Mesodermal cell (in vitro differentiated cells): ENCODE measurements at regions not wholly inside any gene's neighbourhood (a gene's known extent, or its start where the extent isn't known, plus 50 kb on each side); places are given as distances from the start of the nearest gene placed in this dataset.
"Not testable (repeated sequence)": the region's sequence is repeated elsewhere in the genome, so short reads cannot be mapped to it uniquely, and the experiment has no call there.

Experiments
- H3K27ac ChIP-seq: 2 replicates; pipeline ENCODE4 v1.7.0; 2013; ENCODE audit warnings: mild to moderate bottlenecking, low read depth, low read length, moderate library complexity; ENCODE audit not compliant: severe bottlenecking
- H3K36me3 ChIP-seq: 2 replicates; pipeline ENCODE4 v1.7.1; 2013; ENCODE audit warnings: mild to moderate bottlenecking, low read length, moderate library complexity; ENCODE audit not compliant: control insufficient read depth, insufficient read depth
- H3K4me1 ChIP-seq: one replicate; pipeline ENCODE4 v1.7.1; 2013; ENCODE audit warnings: mild to moderate bottlenecking, low read length; ENCODE audit not compliant: insufficient read depth, control insufficient read depth, poor library complexity, severe bottlenecking
- H3K4me3 ChIP-seq: 2 replicates; pipeline ENCODE4 v1.7.0; 2013; ENCODE audit warnings: low read length, control low read depth, mild to moderate bottlenecking; ENCODE audit not compliant: insufficient read depth, poor library complexity, severe bottlenecking; ENCODE audit errors: extremely low read depth
- H3K9me3 ChIP-seq: 2 replicates; pipeline ENCODE4 v1.7.1; 2013; ENCODE audit warnings: mild to moderate bottlenecking, low read length, moderate library complexity; ENCODE audit not compliant: control insufficient read depth
- whole genome bisulfite sequencing, 2 experiments: methylation state at CpG; one replicate each; pipeline ENCODE4 v1.1.5; 2013; ENCODE audit warnings: missing lambda C conversion rate in 2 of 2; ENCODE audit not compliant: insufficient coverage in 2 of 2; 5-methylcytosine and 5-hydroxymethylcytosine counted together

DNA sequence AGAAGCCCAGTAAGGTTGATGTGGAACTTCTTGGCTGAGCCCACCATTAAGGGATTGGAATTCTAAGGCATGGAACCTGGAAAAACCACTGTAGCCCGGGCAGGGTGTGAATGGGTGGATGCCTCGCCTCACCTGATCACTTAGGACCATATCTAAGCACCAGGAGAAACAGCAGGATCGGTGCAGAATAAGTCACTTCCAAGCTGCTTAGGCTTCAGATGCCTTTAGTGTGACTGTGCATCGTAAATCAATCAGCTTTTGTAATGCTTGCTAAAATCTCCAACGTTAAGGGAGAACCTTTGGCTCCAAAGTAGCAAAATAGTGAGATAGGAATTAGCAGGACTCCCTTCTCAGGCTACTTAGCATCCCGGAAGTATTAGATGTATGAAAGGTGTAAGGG is 103.9 kb upstream of the MEGF10 start:
- WGBS, 2 experiments, result 69% methylated on average over 4 to 6 of the region's 6 CpGs
- Histone ChIP-seq H3K9me3 (no peaks in the 10 kb centered on the region), H3K4me3 (no peak overlapping the region)

DNA sequence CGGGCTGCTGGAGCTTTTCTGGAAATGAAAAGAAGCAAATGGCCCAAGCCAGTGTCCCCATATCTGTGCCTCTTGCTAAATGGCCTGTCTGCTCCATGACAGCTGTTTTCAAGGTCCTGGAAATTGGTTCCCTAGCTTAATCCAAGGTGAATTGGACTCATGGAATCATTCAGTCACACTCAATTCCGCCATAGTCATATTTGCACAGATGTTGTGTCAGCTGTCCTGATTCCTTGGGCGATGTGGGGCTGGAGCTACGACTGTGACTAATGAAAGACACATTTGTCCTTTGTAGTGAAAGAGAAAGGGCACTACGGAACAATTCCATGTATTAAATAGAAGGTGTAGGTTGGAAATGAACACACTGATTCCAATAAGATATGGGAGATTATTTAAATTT is 102.9 kb upstream of the MEGF10 start:
- 98% methylated on average over 5 of the region's 5 CpGs for WGBS, 2 experiments

More for the DNA sequence above, 103.9 kb upstream of the MEGF10 start:
- H3K4me1 ChIP-seq, result no peaks in the 10 kb centered on the region
- H3K27ac ChIP-seq, result no peak overlapping the region
- H3K36me3 ChIP-seq, result no peaks in the 10 kb centered on the region

DNA sequence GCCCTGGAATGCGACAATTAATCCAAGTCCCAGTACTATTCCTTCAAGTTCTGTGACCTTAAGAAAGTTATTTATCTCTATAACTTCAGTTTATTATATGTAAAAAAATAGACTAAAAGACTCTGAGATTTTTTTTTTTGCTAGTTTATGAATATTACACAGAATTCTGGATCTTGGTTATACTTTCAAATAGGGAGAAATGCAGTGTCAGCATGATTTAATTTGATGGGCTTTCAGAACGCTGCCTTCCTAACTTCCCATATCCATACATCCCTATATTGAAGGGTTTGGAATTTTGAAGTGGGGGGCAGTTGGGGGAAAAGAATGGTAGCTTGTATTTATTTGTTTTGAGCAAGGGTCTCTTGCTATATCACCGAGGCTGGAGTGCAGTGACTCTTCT is 98.4 kb upstream of the MEGF10 start:
- Histone ChIP-seq H3K9me3 (no peaks in the 10 kb centered on the region), H3K4me3 (no peak overlapping the region), H3K36me3 (no peaks in the 10 kb centered on the region), H3K27ac (no peak overlapping the region), H3K4me1 (no peaks in the 10 kb centered on the region)
- 100% methylated on average over 1 of the region's 3 CpGs; no CpG with 5 or more reads in 1 of the 2 experiments for WGBS, 2 experiments

More for the DNA sequence above, 102.9 kb upstream of the MEGF10 start:
- H3K27ac ChIP-seq, result no peak overlapping the region
- no peaks in the 10 kb centered on the region for H3K36me3 ChIP-seq
- H3K4me1 ChIP-seq, result no peaks in the 10 kb centered on the region
- no peak overlapping the region for H3K4me3 ChIP-seq
- H3K9me3 ChIP-seq, result no peaks in the 10 kb centered on the region

DNA sequence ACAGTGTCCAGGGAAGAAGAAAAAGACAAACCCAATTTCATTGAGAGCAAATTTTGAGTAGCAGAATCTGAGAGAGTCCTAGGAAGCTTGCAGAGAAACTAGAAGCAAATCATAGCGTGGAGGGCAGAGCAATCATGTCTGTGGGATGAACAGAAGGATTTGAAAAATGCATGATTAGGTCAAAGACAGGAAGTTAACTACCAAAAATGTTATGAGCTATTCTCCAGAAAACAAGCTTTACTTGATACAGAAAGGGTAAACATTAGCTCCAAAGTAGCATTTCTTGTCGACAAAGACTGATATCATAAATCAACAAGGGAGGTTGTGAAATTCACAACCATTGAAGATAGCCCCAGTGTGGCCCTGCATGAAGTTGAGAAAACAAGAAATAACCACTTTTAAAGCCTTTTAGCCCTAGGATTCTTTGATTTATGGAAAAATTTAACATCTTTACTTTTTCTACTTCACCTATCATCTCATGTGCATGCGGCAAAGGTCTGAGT is 97.7 kb upstream of the MEGF10 start:
- Histone ChIP-seq H3K36me3 (no peaks in the 10 kb centered on the region), H3K27ac (no peak overlapping the region), H3K9me3 (no peaks in the 10 kb centered on the region), H3K4me3 (no peak overlapping the region), H3K4me1 (no peaks in the 10 kb centered on the region)
- WGBS, 2 experiments, result 93 to 100% methylated on average over 1 to 3 of the region's 3 CpGs

DNA sequence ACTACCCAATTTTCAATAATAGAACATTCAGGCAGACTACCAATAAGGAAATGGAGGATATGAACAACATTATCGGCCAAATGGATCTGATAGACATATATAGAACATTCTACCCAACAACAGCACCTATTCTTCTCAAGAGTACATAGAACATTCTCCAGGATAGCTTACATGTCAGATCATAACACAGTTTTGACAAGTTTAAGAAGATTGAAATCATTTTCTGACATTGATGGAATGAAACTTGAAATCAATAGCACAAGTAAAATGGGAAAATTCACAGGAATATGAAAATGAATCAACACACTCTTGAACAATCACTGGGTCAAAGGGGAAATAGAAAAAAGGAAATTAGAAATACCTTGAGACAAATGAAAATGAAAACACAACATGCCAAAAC is 94.6 kb upstream of the MEGF10 start:
- no peaks in the 10 kb centered on the region for H3K9me3 ChIP-seq
- no peak overlapping the region for H3K4me3 ChIP-seq
- H3K36me3 ChIP-seq, result no peaks in the 10 kb centered on the region
- no peaks in the 10 kb centered on the region for H3K4me1 ChIP-seq
- H3K27ac ChIP-seq, result no peak overlapping the region
- no CpG with 5 or more reads among the region's 1 CpG for WGBS, 2 experiments

DNA sequence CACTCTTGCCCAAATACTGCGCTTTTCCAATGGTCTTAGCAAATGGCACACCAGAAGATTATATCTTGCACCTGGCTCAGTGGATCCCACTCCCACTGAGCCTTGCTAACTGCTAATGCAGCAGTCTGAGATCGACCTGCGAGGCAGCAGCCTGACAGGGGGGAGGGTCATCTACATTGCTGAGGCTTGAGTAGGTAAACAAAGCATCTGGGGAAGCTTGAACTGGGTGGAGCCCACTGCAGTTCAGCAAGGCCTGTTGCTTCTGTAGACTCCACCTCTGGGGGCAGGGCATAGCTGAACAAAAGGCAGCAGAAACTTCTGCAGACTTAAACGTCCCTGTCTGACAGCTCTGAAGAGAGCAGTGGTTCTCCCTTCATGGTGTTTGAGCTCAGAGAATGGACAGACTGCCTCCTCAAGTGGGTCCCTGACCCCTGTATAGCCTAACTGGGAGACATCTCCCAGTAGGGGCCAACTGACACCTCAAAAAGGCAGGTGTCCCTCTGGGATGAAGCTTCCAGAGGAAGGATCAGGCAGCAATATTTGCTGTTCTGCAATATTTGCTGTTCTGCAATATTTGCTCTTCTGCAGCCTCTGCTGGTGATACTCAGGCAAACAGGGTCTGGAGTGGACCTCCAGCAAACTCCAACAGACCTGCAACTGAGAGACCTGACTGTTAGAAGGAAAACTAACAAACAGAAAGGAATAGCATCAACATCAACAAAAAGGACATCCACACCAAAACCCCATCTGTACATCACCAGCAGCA is 93.0 kb upstream of the MEGF10 start:
- H3K27ac ChIP-seq, H3K4me1 ChIP-seq, H3K9me3 ChIP-seq, H3K36me3 ChIP-seq, H3K4me3 ChIP-seq: not testable (repeated sequence)
- 33 to 44% methylated on average over 4 of the region's 4 CpGs for WGBS, 2 experiments

DNA sequence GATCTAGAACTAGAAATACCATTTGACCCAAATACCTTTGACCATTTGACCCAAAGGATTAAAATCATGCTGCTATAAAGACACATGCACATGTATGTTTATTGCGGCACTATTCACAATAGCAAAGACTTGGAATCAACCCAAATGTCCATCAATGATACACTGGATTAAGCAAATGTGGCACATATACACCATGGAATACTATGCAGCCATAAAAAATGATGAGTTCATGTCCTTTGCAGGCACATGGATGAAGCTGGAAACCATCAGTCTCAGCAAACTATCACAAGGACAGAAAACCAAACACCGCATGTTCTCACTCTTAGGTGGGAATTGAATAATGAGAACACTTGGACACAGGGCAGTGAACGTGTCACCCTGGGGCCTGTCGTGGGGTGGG is 87.9 kb upstream of the MEGF10 start:
- not testable (repeated sequence) for H3K27ac ChIP-seq, H3K36me3 ChIP-seq
- WGBS, 2 experiments, result 92 to 100% methylated on average over 3 of the region's 4 CpGs

DNA sequence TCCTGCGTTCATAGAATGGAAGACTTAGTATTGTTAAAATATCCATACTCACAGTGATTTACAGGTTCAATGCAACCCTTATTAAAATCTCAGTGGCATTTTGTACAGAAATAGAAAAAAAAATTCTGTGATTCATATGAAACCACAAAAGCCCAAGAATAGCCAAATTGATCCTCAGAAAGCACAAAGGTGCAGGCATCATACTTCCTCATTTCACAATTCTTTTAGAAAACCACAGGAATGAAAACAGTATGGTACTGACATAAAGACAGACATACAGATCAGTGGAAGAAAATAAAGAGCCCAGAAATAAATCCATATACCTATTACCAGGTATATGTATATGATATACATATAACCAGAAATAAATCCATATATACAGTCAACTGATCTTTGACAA is 86.8 kb upstream of the MEGF10 start:
- Histone ChIP-seq H3K27ac (no peak overlapping the region), H3K4me3 (no peak overlapping the region), H3K36me3 (no peaks in the 10 kb centered on the region), H3K4me1 (peaks cover 20% of the 10 kb centered on the region), H3K9me3 (no peaks in the 10 kb centered on the region)
- WGBS, 2 experiments, result no CpG with 5 or more reads among the region's 1 CpG

More for the DNA sequence above, 87.9 kb upstream of the MEGF10 start:
- H3K4me1 ChIP-seq, result peaks cover 20% of the 10 kb centered on the region
- not testable (repeated sequence) for H3K4me3 ChIP-seq, H3K9me3 ChIP-seq

DNA sequence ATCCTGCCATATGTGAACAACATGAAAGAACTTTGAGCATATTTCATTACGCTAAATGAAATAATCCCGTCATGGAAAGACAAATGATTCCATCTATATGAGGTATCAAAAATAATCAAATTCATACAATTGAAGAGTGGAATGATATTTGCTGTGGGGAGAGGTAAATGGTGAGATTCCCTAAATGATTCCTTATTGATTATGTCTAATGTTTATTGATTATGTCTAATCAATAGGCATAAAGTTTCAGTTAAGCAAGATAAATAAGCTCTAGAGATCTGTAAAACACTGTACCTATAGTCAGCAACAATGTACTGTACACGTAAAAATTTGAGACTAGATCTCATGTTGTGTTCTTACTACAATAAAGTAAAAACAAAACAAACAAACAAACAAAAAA is 85.4 kb upstream of the MEGF10 start:
- H3K36me3 ChIP-seq, result no peaks in the 10 kb centered on the region
- no peaks in the 10 kb centered on the region for H3K9me3 ChIP-seq
- H3K27ac ChIP-seq, result no peak overlapping the region
- no peak overlapping the region for H3K4me3 ChIP-seq
- peaks cover 20% of the 10 kb centered on the region for H3K4me1 ChIP-seq
- WGBS, 2 experiments, result no CpG with 5 or more reads among the region's 3 CpGs

DNA sequence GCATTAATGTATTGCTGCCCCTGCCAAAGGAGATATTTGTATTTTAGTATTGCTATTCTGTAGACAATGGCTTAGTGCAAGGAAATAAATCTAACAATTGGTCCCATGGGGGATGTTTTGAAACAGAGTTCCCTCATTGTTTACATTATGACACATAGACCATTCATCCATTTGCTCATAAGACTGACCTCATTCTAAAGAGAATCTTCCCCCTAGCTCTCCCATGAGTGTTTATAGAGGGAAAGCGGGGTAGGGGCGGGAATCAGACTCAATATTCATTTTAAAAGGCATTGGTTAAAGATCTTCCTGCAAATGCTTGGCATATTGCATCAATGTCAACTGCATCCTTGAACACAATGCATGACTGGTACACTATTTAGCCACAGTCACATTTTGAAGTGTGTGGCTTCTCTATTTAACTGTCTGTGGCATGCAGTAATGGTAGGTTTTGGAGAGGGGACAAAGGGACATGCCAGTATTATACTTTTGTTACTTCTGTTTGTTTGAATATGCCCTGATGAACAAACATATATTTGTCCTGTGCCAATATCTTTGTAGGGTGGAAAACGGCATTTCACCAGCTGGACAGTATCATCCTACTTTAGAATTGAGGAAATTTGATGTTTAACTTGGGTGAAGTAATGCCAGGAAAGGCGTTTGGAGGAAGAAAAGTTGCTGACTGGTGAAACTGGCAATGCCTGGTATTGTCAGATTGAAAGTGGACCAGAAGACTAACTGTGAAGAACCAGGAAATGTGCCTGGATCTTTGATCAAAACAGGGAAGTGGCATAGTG is 84.1 kb upstream of the MEGF10 start:
- Histone ChIP-seq H3K27ac (peak overlapping the region; percentile 32), H3K4me3 (no peak overlapping the region), H3K9me3 (no peaks in the 10 kb centered on the region), H3K36me3 (no peaks in the 10 kb centered on the region), H3K4me1 (peaks cover 20% of the 10 kb centered on the region)
- WGBS, 2 experiments, result 81 to 90% methylated on average over 1 to 2 of the region's 4 CpGs

DNA sequence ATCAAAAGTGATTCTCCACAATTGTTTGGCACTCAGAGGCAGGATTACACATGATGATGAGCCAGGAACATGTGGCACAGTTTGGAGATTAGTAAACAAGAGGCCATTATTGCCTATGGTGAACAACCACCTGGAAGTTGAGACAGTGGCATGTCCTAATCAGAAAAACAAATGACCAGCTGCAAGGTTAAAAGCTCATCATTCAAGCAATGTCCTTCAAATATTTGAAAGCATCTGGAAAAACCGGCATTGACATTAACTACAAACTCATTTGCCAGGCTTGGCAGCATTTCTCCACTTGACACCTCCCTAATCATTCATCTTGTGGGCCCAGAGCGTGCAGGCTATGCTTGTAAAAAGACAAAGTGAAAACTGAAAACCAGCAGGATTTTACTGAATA is 80.6 kb upstream of the MEGF10 start:
- 79% methylated on average over 2 of the region's 2 CpGs for WGBS, 2 experiments
- peaks cover 20% of the 10 kb centered on the region for H3K4me1 ChIP-seq
- H3K9me3 ChIP-seq, result no peaks in the 10 kb centered on the region
- H3K27ac ChIP-seq, result no peak overlapping the region
- no peaks in the 10 kb centered on the region for H3K36me3 ChIP-seq
- H3K4me3 ChIP-seq, result no peak overlapping the region
